HG02885 (cell line): ENCODE measurements at regions not wholly inside any gene's neighbourhood (a gene's known extent, or its start where the extent isn't known, plus 50 kb on each side); places are given as distances from the start of the nearest gene placed in this dataset.

Experiments
- ATAC-seq: cut with Tn5 transposase; IDR thresholded peaks from one replicate; pipeline ENCODE4 v1.9.1; 2021; ENCODE audit warnings: mild to moderate bottlenecking; ENCODE audit not compliant: unreplicated experiment, poor library complexity

GRCh38 chr18:27595113-27595838 is 410.2 kb upstream of the CHST9 start:
- ATAC-seq, result no peak

GRCh38 chr18:27585602-27586173 is 400.6 kb upstream of the CHST9 start:
- no peak for ATAC-seq

- ATAC-seq, result no peak
Observed at GRCh38 chr18:27583466-27583865, 398.4 kb upstream of the CHST9 start.

GRCh38 chr18:27582760-27583412 is 397.8 kb upstream of the CHST9 start:
- ATAC-seq, result no peak

- no peak for ATAC-seq
Observed at GRCh38 chr18:27581296-27581904, 396.3 kb upstream of the CHST9 start.

GRCh38 chr18:27579364-27579763 is 394.3 kb upstream of the CHST9 start:
- ATAC-seq, result no peak

- no peak for ATAC-seq
Observed at GRCh38 chr18:27577752-27578151, 392.6 kb upstream of the CHST9 start.

GRCh38 chr18:27577265-27577664 is 392.2 kb upstream of the CHST9 start:
- no peak for ATAC-seq

- ATAC-seq, result no peak
Observed at GRCh38 chr18:27567434-27567833, 382.3 kb upstream of the CHST9 start.

GRCh38 chr18:27564066-27564465 is 379.0 kb upstream of the CHST9 start:
- ATAC-seq, result no peak

- ATAC-seq, result no peak
Observed at GRCh38 chr18:27558388-27559155, 373.5 kb upstream of the CHST9 start.

GRCh38 chr18:27556741-27557140 is 371.6 kb upstream of the CHST9 start:
- ATAC-seq, result no peak

GRCh38 chr18:27549335-27550039 is 364.4 kb upstream of the CHST9 start:
- no peak for ATAC-seq

- ATAC-seq, result no peak
Observed at GRCh38 chr18:27546991-27547390, 361.9 kb upstream of the CHST9 start.

- no peak for ATAC-seq
Observed at GRCh38 chr18:27544206-27544605, 359.1 kb upstream of the CHST9 start.

GRCh38 chr18:27541293-27541692 is 356.2 kb upstream of the CHST9 start:
- ATAC-seq, result no peak

GRCh38 chr18:27540111-27540510 is 355.0 kb upstream of the CHST9 start:
- ATAC-seq, result no peak

- no peak for ATAC-seq
Observed at GRCh38 chr18:27528925-27529521, 343.9 kb upstream of the CHST9 start.

- no peak for ATAC-seq
Observed at GRCh38 chr18:27527856-27528255, 342.7 kb upstream of the CHST9 start.

GRCh38 chr18:27520401-27520800 is 335.3 kb upstream of the CHST9 start:
- ATAC-seq, result no peak
